ENCODE measurements at regions not wholly inside any gene's neighbourhood (a gene's known extent, or its start where the extent isn't known, plus 50 kb on each side); places are given as distances from the start of the nearest gene placed in this dataset.
"Not testable (repeated sequence)": the region's sequence is repeated elsewhere in the genome, so short reads cannot be mapped to it uniquely, and the experiment has no call there.

- H3K27me3 ChIP-seq (ENCODE audit: control insufficient read depth, insufficient read depth, low read length); H3K9me3 ChIP-seq (ENCODE audit: control insufficient read depth, low read length); H3K27ac ChIP-seq; H3K4me1 ChIP-seq; H3K4me3 ChIP-seq (ENCODE audit: low read depth, low read length); H3K4me2 ChIP-seq (ENCODE audit: low read length); H3K36me3 ChIP-seq (ENCODE audit: control insufficient read depth, insufficient read depth, low read length); H3K79me2 ChIP-seq; H3K9ac ChIP-seq; H2AFZ ChIP-seq: not testable (repeated sequence)
Observed at GRCh38 chr2:90052113-90052631, 1360.7 kb downstream of the RPIA start.

GRCh38 chr2:90069290-90069894 lies 1377.9 kb downstream of the RPIA start:
- Histone ChIP-seq H3K4me3 (ENCODE audit: low read depth, low read length) (no peak overlapping the region), H3K36me3 (ENCODE audit: control insufficient read depth, insufficient read depth, low read length) (no peaks in the 10 kb centered on the region), H3K27ac (no peak overlapping the region), H3K9me3 (ENCODE audit: control insufficient read depth, low read length) (no peaks in the 10 kb centered on the region), H3K9ac (no peak overlapping the region), H3K4me1 (peaks cover 8% of the 10 kb centered on the region), H2AFZ (no peak overlapping the region), H3K4me2 (ENCODE audit: low read length) (no peak overlapping the region), H3K79me2 (no peaks in the 10 kb centered on the region), H3K27me3 (ENCODE audit: control insufficient read depth, insufficient read depth, low read length) (no peaks in the 10 kb centered on the region)
- TF ChIP-seq CTCF (IDR thresholded peaks at IDR 0.05) = peak; percentile 45

DNA sequence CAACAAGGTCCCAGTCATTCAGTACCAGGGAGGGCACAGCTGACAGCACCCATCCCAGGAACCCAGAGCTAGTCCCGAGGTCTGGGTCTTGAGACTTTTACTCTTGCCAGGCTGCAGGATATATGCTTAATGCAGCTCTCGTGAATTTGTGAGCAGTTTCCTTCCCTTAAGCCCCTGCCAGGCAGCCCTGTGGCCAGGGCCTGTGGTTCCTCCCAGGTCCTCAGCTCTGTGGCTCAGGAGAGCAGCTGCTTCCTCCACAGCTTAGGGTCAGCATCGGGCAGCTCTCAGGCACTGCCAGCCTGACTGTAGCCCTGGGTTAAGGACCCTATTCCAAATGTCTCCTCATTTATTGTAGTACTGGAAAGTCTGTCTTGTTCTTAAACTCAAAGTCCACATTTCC lies 1384.8 kb downstream of the RPIA start:
- Histone ChIP-seq H3K27ac (no peak overlapping the region), H3K36me3 (ENCODE audit: control insufficient read depth, insufficient read depth, low read length) (no peaks in the 10 kb centered on the region), H3K79me2 (no peaks in the 10 kb centered on the region), H3K27me3 (ENCODE audit: control insufficient read depth, insufficient read depth, low read length) (no peaks in the 10 kb centered on the region), H3K4me1 (peaks cover 3% of the 10 kb centered on the region), H2AFZ (no peak overlapping the region), H3K4me3 (ENCODE audit: low read depth, low read length) (no peak overlapping the region), H3K4me2 (ENCODE audit: low read length) (no peak overlapping the region), H3K9me3 (ENCODE audit: control insufficient read depth, low read length) (no peaks in the 10 kb centered on the region), H3K9ac (no peak overlapping the region)
- no peak for TF ChIP-seq CTCF (IDR thresholded peaks at IDR 0.05)

DNA sequence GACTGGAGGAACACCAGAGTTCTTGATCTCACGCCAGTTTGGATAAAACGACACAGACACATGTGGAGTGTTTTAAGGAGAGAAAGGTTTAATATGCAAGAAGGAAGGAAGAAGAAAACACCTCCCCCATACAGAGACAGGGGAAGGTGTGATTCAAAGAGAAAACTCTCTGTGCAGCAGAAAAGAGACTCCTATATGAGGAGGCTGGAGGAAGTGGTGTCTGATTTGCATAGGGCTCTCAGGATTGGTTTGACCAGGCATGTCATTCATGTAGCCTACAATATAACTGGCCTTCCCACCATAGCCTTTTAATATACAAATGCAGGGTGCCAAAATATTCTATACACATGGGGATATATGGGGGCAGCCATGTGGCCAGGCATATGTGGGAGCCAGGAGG lies 1386.5 kb downstream of the RPIA start:
- Histone ChIP-seq H3K4me3 (ENCODE audit: low read depth, low read length) (no peak overlapping the region), H3K79me2 (no peaks in the 10 kb centered on the region), H2AFZ (no peak overlapping the region), H3K9me3 (ENCODE audit: control insufficient read depth, low read length) (no peaks in the 10 kb centered on the region), H3K9ac (no peak overlapping the region), H3K27me3 (ENCODE audit: control insufficient read depth, insufficient read depth, low read length) (no peaks in the 10 kb centered on the region), H3K27ac (no peak overlapping the region), H3K4me2 (ENCODE audit: low read length) (no peak overlapping the region), H3K36me3 (ENCODE audit: control insufficient read depth, insufficient read depth, low read length) (no peaks in the 10 kb centered on the region), H3K4me1 (peaks cover 3% of the 10 kb centered on the region)
- no peak for TF ChIP-seq CTCF (IDR thresholded peaks at IDR 0.05)

GRCh38 chr2:90079374-90079773 lies 1387.9 kb downstream of the RPIA start:
- H3K4me3 ChIP-seq (ENCODE audit: low read depth, low read length) = no peak overlapping the region
- no peaks in the 10 kb centered on the region for H3K9me3 ChIP-seq (ENCODE audit: control insufficient read depth, low read length)
- peaks cover 3% of the 10 kb centered on the region for H3K4me1 ChIP-seq
- H3K79me2 ChIP-seq = no peaks in the 10 kb centered on the region
- no peak overlapping the region for H3K9ac ChIP-seq
- H3K36me3 ChIP-seq (ENCODE audit: control insufficient read depth, insufficient read depth, low read length) = no peaks in the 10 kb centered on the region
- no peak overlapping the region for H2AFZ ChIP-seq
- no peak overlapping the region for H3K27ac ChIP-seq
- H3K4me2 ChIP-seq (ENCODE audit: low read length) = no peak overlapping the region
- H3K27me3 ChIP-seq (ENCODE audit: control insufficient read depth, insufficient read depth, low read length) = no peaks in the 10 kb centered on the region
- TF ChIP-seq CTCF (IDR thresholded peaks at IDR 0.05) = no peak

DNA sequence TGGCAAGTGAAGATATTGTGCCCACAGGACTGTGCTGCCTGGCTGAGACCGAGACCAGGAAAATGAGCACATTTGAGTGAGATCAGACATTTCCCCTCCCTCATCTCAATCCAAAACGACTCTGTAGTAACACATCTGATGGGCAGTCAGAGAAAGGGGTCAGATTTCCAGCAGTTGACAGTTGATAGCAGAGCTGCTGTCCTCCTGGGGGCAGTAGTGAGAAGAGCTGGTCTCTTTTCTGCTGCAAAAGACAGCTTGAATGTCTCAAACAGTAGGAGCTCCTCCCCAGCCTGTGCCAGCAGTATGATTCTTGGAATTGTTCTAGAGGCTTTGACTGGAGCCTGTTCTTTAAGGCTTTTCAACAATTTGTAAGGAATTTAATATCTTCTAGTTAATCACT lies 1396.3 kb downstream of the RPIA start:
- not testable (repeated sequence) for H3K9me3 ChIP-seq (ENCODE audit: control insufficient read depth, low read length); H3K4me1 ChIP-seq; H3K4me2 ChIP-seq (ENCODE audit: low read length); H3K9ac ChIP-seq; H3K4me3 ChIP-seq (ENCODE audit: low read depth, low read length); H3K36me3 ChIP-seq (ENCODE audit: control insufficient read depth, insufficient read depth, low read length); H3K27ac ChIP-seq; H3K79me2 ChIP-seq; H3K27me3 ChIP-seq (ENCODE audit: control insufficient read depth, insufficient read depth, low read length); H2AFZ ChIP-seq

DNA sequence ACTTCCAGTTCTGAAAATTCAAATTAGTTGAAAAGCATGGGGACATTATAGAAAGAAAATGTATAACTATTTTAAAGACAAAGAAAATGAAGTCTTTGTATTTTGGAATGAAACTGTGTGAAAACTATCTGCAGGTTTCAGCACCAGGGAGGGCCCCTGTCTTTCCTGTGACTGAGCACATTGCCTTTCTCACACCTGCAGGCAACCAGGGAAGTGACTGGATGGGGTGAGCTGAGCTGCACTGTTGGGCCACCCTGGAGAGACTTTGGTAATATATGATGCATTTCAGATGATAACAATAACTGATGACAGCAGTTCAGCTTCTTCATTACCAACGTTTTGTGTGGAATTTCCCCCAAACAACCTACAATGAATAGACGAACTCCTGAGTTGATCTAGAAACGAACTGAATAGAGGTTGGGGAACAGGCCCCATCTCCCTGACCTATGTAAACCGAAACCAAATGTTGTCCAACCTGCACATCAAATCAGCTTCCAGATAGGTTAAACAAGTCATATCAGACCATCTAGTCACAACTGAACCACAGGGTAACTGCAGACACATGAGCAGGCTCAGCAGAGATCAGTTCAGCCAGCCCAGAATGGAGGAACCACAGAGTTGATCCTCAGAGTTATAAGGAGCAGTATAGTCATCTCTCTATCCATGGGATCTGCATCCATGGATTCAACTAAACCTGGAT lies 1402.2 kb downstream of the RPIA start:
- not testable (repeated sequence) for H3K4me3 ChIP-seq (ENCODE audit: low read depth, low read length); H3K27ac ChIP-seq; H3K79me2 ChIP-seq; H3K36me3 ChIP-seq (ENCODE audit: control insufficient read depth, insufficient read depth, low read length); H3K27me3 ChIP-seq (ENCODE audit: control insufficient read depth, insufficient read depth, low read length); H3K9me3 ChIP-seq (ENCODE audit: control insufficient read depth, low read length); H3K4me1 ChIP-seq; H2AFZ ChIP-seq; H3K4me2 ChIP-seq (ENCODE audit: low read length); H3K9ac ChIP-seq

- not testable (repeated sequence) for H3K27me3 ChIP-seq (ENCODE audit: control insufficient read depth, insufficient read depth, low read length); H3K4me1 ChIP-seq; H3K4me3 ChIP-seq (ENCODE audit: low read depth, low read length); H3K27ac ChIP-seq; H3K9ac ChIP-seq; H3K79me2 ChIP-seq; H3K36me3 ChIP-seq (ENCODE audit: control insufficient read depth, insufficient read depth, low read length); H3K9me3 ChIP-seq (ENCODE audit: control insufficient read depth, low read length); H2AFZ ChIP-seq; H3K4me2 ChIP-seq (ENCODE audit: low read length)
Observed at GRCh38 chr2:90097617-90098016, 1406.1 kb downstream of the RPIA start.
